ENCODE measurements at regions not wholly inside any gene's neighbourhood (a gene's known extent, or its start where the extent isn't known, plus 50 kb on each side); places are given as distances from the start of the nearest gene placed in this dataset.
A peak's percentile ranks its signal among the peaks of the same experiment; 100 is the strongest.

DNA sequence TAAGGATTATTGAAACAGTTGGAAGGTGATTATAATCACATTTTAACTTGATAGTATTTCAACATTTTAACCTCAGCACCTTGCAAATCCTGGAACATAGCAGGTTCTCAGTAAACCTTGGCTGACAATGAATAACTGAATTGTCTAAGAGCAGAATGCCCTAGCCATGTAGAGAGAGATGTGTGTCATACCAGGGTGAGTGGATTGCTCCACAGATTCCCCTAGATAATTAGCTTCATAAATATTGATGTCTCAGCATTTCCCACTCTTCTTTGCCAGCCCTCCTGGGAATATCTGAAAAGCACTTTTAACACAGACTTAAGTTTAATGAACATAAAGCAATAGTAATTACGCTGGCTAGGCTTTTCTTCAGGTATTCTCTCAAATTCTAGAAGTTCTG, 363.5 kb downstream of the MAN2A1 start:
- TF ChIP-seq, protein P1, sequence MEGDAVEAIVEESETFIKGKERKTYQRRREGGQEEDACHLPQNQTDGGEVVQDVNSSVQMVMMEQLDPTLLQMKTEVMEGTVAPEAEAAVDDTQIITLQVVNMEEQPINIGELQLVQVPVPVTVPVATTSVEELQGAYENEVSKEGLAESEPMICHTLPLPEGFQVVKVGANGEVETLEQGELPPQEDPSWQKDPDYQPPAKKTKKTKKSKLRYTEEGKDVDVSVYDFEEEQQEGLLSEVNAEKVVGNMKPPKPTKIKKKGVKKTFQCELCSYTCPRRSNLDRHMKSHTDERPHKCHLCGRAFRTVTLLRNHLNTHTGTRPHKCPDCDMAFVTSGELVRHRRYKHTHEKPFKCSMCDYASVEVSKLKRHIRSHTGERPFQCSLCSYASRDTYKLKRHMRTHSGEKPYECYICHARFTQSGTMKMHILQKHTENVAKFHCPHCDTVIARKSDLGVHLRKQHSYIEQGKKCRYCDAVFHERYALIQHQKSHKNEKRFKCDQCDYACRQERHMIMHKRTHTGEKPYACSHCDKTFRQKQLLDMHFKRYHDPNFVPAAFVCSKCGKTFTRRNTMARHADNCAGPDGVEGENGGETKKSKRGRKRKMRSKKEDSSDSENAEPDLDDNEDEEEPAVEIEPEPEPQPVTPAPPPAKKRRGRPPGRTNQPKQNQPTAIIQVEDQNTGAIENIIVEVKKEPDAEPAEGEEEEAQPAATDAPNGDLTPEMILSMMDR (IDR thresholded peaks at IDR 0.05; ENCODE audit: low read depth, low read length, missing control alignments), result no peak

DNA sequence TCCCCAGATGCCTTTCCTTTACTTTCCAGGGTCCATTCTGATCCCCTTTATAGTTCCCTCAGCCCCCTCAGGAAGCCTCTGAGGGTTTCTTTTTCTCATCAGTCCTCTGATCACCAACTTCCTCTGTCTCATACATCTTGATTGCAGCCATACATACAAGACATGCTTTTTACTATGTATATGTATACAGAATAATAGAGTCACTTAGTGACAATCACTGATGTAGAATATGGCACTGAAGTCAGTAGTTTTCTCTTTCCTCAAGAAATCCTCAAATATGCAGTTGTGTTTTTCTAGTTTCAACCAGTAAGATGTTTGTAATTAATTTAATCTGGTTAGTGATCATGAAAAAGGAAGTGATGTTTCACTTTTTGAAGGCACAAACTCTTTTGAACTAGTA, 364.1 kb downstream of the MAN2A1 start:
- DNase-seq (ENCODE audit: low read depth), result no peak
- TF ChIP-seq, protein P1 (IDR thresholded peaks at IDR 0.05; ENCODE audit: low read depth, low read length, missing control alignments), result no peak
- in situ Hi-C loops (cut with HindIII; ENCODE audit: low sequenced_read_pairs), result no loop called here
- no peak overlapping the region for H3K4me3 ChIP-seq (ENCODE audit: low read depth, low read length)

More for the DNA sequence above, 363.5 kb downstream of the MAN2A1 start:
- no peak overlapping the region for H3K4me3 ChIP-seq (ENCODE audit: low read depth, low read length)
- in situ Hi-C loops (cut with HindIII; ENCODE audit: low sequenced_read_pairs), result no loop called here
- DNase-seq (ENCODE audit: low read depth), result no peak

DNA sequence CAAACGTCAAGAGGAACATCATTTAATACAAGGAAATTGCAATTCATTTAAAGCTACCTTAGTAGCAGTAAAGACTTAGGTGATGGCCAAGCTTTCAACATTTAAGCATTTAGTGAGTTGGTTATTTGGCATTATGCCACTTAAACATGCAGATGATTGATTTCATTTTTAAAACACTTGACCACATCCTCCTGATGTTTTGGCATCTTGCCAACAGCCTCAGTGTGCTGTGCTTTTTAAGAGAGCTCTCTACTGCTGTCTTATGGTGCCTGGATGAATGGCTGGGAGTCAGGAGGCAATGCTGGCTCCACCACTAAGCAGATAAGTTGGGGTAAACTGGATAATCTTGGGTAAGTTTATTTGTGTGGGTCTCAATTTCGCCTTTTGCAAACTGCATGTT, 364.5 kb downstream of the MAN2A1 start:
- TF ChIP-seq, protein P1 (IDR thresholded peaks at IDR 0.05; ENCODE audit: low read depth, low read length, missing control alignments), result peak; percentile 70
- peak; percentile 94 for DNase-seq (ENCODE audit: low read depth)
- in situ Hi-C loops (cut with HindIII; ENCODE audit: low sequenced_read_pairs), result no loop called here
- no peak overlapping the region for H3K4me3 ChIP-seq (ENCODE audit: low read depth, low read length)

DNA sequence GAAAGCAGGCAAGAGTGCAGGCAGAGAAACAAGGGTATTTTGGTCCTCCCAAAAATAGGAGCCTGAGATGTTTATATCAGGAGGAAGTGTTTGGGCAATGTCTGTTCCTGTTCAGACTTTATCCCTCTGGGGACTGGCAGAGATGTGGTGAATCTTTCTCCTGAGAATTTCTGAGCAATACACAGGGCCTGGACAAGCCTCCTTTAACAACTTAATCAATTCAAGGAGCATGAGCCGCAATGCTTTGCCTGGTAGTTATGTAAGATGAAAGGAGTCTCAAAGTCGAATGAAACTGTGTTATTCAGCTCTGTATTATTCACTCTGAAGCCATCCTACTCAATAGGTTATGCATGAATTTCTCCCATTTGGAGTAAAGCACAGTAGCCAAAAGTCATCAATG, 365.6 kb downstream of the MAN2A1 start:
- in situ Hi-C loops (cut with HindIII; ENCODE audit: low sequenced_read_pairs), result no loop called here
- DNase-seq (ENCODE audit: low read depth), result peak; percentile 35

DNA sequence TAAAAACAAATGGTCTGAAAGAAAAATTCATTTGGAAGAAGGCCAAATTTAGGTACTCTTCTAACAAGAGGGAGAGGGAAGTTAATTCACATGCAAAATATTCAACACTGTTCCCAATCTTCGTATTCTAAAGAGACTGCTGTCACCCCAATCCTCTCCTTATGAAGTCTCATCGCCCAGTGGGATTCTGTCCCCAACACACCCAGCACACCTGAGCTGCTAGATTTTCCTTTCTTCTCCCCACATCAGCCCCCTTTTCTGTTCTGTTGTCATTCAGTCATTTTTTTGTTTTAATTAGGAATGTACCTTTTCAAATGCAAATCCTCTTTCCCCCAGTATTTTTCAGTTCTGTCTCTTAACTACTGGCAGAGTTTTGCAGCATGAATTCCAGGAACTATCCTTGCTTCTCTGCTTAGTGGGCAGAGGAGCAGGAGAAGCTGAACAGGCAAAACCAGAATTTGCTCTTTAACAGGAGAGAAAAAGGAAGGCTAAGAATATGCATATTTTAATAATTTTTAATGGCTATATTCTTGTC, 366.9 kb downstream of the MAN2A1 start:
- DNase-seq (ENCODE audit: low read depth), result no peak
- TF ChIP-seq, protein P1 (IDR thresholded peaks at IDR 0.05; ENCODE audit: low read depth, low read length, missing control alignments), result no peak
- in situ Hi-C loops (cut with HindIII; ENCODE audit: low sequenced_read_pairs), result no loop called here
- H3K4me3 ChIP-seq (ENCODE audit: low read depth, low read length), result no peak overlapping the region

More for the DNA sequence above, 365.6 kb downstream of the MAN2A1 start:
- TF ChIP-seq, protein P1 (IDR thresholded peaks at IDR 0.05; ENCODE audit: low read depth, low read length, missing control alignments), result no peak
- no peak overlapping the region for H3K4me3 ChIP-seq (ENCODE audit: low read depth, low read length)

DNA sequence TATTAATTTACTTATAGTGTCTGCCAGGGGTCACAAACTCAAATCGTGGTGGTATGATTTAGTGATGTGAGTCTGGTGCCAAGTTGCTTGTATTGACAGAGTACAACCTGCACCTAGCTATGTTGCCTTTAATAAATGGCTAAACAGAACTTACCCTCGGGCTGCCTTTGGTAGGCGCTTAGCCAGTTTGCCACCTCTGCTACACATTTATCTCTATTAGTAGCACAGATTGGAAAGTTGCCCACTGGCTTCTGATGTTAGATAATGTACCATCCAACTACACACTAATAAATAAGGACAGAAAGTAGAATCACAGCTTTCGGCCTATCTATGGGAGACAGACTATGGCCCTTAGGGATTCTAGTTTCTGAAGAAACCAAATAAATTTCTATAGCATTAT, 368.4 kb downstream of the MAN2A1 start:
- TF ChIP-seq, protein P1 (IDR thresholded peaks at IDR 0.05; ENCODE audit: low read depth, low read length, missing control alignments), result no peak
- in situ Hi-C loops (cut with HindIII; ENCODE audit: low sequenced_read_pairs), result no loop called here
- DNase-seq (ENCODE audit: low read depth), result no peak
- H3K4me3 ChIP-seq (ENCODE audit: low read depth, low read length), result no peak overlapping the region

Data from astrocyte of the cerebellum (primary cell).